ENCODE measurements at regions not wholly inside any gene's neighbourhood (a gene's known extent, or its start where the extent isn't known, plus 50 kb on each side); places are given as distances from the start of the nearest gene placed in this dataset.

DNA sequence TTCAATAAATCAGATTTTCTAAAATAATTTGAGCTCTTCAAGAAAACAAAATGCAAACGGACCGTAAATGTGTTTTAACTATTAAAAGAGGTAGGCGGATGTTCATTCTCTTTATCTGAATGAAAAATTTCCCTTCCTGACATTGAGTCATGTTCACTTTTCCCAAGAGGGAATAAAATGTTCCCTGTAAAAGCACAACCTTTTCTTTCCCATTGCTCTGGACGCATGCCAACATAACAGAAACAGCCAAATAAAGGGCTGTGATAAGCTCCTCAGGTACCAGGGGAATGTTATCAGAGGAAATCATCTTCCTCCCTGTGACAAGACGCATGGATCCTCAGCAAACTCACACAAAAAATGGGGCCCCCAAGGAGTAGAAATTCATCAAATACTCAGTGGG, 251.8 kb downstream of the MTERF1 start:
- no peak overlapping the region for H3K4me3 ChIP-seq (ENCODE audit: low read length)
- no peak for DNase-seq (ENCODE audit: low read depth)
- TF ChIP-seq CTCF (conservative IDR thresholded peaks at IDR 0.05; ENCODE audit: low read length) = no peak

DNA sequence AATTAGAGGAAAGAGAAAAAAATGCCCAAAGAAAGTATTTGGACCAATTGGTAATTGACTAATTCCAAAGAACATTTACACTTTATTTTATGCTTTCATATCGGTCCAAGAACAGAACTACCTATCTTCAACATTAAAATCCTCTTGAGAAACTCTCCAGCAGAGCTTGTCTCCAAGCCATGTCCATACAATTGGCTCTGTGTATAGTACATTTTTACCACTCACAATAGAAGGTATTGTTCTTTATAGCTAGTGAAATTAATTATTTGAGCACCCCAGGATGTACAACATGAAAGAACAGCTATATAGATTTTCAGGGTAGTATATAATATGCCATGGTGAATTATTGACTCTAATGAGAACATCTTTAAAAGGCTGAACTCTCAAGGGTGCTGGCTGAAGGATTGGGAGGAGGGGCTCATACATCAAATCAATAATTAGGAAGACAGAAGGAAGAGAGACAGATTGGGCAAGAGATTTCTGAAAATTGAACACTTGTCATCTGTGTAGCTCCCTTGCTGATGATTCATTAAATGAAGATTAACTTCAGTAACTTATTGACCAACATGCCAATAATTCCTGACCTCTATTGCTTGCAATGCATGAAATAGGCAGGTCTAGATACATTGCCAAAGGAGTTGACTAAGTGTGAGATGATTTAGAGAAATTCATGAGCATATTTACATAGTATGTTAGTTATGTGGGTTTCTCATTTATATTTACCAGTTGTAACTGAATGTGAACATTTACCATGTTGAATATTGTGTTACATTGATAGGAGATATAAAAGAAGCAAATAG, 249.7 kb downstream of the MTERF1 start:
- no peak for TF ChIP-seq CTCF (conservative IDR thresholded peaks at IDR 0.05; ENCODE audit: low read length)
- DNase-seq (ENCODE audit: low read depth) = peak; percentile 3
- no peak overlapping the region for H3K4me3 ChIP-seq (ENCODE audit: low read length)

- TF ChIP-seq CTCF (conservative IDR thresholded peaks at IDR 0.05; ENCODE audit: low read length) = no peak
- no peak overlapping the region for H3K4me3 ChIP-seq (ENCODE audit: low read length)
- no peak for DNase-seq (ENCODE audit: low read depth)
Observed at GRCh38 chr7:91632234-91632940, 248.1 kb downstream of the MTERF1 start.

GRCh38 chr7:91633013-91633441, 247.5 kb downstream of the MTERF1 start:
- no peak for TF ChIP-seq CTCF (conservative IDR thresholded peaks at IDR 0.05; ENCODE audit: low read length)
- no peak for DNase-seq (ENCODE audit: low read depth)
- H3K4me3 ChIP-seq (ENCODE audit: low read length) = no peak overlapping the region

GRCh38 chr7:91634485-91635177, 245.9 kb downstream of the MTERF1 start:
- TF ChIP-seq CTCF (conservative IDR thresholded peaks at IDR 0.05; ENCODE audit: low read length) = no peak
- DNase-seq (ENCODE audit: low read depth) = no peak
- H3K4me3 ChIP-seq (ENCODE audit: low read length) = no peak overlapping the region

DNA sequence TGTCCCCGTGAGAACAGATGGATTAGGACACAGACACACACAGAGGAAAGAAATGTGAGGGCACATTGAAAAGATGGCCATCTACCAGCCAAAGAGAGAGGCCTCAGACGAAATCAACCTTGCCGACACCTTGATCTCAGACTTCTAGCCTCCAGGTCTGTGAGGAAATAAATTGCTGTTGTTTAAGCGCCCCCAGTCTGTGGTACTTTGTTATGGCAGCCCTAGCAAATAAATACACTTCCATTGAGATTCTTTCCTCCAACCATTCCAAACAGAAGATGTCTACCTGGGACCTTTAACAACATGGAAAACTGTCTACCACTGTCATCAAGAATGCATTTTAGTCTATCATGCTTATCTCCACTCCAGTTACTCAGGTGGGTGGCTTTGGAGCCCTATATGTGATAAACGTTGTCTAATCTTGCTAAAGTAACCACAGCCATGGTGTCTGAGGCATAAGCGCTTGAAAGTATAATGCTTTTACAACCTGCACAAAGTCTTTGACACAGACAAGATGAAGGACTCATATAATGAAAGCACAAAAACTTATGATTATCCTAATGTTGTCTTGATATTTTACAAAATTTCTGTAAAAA, 244.3 kb downstream of the MTERF1 start:
- H3K4me3 ChIP-seq (ENCODE audit: low read length) = no peak overlapping the region
- peak; percentile 52 for TF ChIP-seq CTCF (conservative IDR thresholded peaks at IDR 0.05; ENCODE audit: low read length)
- peak; percentile 8 for DNase-seq (ENCODE audit: low read depth)

All from AG10803 (cell line).